NCI-H2171 (cell line): ENCODE measurements at regions not wholly inside any gene's neighbourhood (a gene's known extent, or its start where the extent isn't known, plus 50 kb on each side); places are given as distances from the start of the nearest gene placed in this dataset.

ENCODE experiments used
- DNase-seq: peaks from one replicate; lab custom pipeline; 2025; lab: John Stamatoyannopoulos, UW

GRCh38 chr1:63710308-63710707, 63.5 kb upstream of the ROR1 start:
- no peak for DNase-seq

GRCh38 chr1:63710761-63711380, 62.9 kb upstream of the ROR1 start:
- no peak for DNase-seq

GRCh38 chr1:63713041-63713440, 60.8 kb upstream of the ROR1 start:
- DNase-seq = no peak

DNA sequence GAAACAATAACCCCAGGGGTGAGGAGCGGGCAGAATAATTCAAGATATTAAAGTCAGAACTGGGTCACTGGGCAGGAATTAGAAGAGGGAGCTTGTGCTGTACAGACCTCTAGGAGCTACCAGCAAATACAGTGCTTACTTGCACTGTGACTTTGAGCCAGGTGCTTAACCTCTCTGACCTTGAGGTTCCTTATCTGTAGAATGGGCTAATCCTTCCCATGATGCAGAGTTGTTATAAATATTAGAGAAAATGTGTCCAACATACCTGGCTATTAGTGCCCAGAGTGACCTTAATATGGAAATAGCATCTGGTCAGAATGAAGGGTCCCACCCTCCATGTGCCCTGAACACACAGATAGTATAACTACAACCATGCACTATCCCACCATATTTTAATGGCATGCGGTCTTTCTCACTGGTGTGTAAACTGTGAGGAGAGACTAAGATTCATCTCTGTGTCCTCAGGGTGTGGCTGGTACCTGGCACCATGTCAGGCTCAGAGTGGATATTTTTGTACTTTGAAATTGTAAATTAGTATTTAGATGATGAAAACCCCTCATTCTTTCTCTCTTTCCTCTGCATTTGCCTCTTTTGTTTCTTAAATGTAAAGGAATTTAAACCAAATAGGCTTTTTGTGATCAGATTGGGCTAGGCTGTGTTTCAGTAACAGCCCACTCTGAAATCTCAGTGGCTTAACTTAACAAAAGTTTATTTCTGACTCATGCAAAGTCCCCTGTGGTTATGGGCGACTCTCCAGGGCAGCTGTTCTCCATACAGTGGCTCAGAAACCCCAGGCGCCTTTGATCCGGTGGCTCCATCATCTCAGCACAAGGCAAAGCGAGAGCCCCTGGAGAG, 60.0 kb upstream of the ROR1 start:
- no peak for DNase-seq

DNA sequence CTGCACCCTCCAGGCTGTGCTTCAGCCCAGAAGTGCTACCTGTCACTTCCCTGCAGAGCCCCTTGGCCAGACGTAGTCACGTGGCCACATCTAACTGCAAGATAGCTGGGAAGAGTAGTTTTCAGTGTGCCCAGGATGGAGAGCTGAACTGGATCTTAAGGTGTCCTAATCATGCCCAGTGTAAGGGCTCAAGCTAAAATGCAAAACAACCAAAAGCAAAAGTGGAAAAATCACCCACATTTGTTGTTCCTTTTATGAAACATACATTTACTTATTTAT, 59.4 kb upstream of the ROR1 start:
- no peak for DNase-seq

DNA sequence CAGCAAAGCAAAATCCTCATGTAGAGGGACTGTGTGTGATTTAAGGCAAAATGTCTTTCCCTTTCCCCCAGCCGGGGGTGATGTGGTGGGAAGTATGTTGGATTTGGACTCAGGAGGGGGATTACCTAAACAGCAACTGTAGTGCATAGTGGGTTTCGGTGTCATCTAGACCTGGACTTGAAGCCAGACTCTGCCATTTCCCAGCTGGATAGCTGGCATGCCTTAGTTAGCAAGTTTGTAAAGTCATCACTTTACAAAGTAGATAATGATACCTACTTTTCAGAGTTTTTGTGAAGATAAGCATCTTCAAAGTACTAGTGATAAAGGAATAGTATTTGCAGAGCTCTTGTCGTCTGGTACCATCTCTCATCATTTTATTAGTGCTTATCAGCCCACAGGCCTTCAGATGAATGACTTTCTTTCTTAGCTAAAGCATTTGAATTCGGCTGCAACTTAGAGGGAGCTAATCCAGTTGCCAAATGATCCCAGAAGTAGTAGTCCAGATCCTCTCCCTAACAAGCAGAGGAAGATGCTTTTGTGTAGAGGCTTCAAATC, 56.2 kb upstream of the ROR1 start:
- DNase-seq = no peak

- no peak for DNase-seq
Measured at GRCh38 chr1:63718541-63718970, 55.3 kb upstream of the ROR1 start.

GRCh38 chr1:63721531-63722189, 52.2 kb upstream of the ROR1 start:
- DNase-seq = peak; percentile 39

- DNase-seq = no peak
Measured at GRCh38 chr1:63723602-63724001, 50.2 kb upstream of the ROR1 start.
